ENCODE measurements at regions not wholly inside any gene's neighbourhood (a gene's known extent, or its start where the extent isn't known, plus 50 kb on each side); places are given as distances from the start of the nearest gene placed in this dataset.
"Not testable (repeated sequence)": the region's sequence is repeated elsewhere in the genome, so short reads cannot be mapped to it uniquely, and the experiment has no call there.

DNA sequence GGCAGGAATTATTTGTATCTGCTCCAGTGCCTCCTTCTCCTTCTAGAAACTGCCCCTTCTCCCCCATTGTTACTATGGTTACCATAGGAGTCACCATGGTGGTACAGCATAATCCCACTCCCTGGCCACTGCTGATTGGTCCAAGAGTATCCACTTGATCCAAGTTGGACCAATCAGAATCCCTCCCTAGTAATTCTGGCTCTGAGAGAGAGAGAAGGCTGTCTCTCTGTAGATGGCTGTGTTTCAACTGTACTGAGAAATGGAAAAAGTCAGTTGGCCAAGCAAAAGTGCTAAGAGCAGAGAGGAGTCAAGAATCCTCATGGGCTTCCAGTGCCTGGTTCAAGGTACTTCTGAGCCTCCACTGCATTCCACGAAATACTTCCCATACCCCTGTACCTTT is 120.6 kb upstream of the SPATA12 start:
- no peaks in the 10 kb centered on the region for H3K4me1 ChIP-seq
- H3K36me3 ChIP-seq, result no peaks in the 10 kb centered on the region
- WGBS, 2 donors, result 95 to 96% methylated on average over 1 of the region's 1 CpG
- H3K4me3 ChIP-seq, result no peak overlapping the region
- intact Hi-C loops (cut with DNase I), result no loop called here
- DNase-seq (no peak), ATAC-seq (no peak)
- H3K27ac ChIP-seq, result no peak overlapping the region
- no peaks in the 10 kb centered on the region for H3K27me3 ChIP-seq
- TF ChIP-seq, protein P1, sequence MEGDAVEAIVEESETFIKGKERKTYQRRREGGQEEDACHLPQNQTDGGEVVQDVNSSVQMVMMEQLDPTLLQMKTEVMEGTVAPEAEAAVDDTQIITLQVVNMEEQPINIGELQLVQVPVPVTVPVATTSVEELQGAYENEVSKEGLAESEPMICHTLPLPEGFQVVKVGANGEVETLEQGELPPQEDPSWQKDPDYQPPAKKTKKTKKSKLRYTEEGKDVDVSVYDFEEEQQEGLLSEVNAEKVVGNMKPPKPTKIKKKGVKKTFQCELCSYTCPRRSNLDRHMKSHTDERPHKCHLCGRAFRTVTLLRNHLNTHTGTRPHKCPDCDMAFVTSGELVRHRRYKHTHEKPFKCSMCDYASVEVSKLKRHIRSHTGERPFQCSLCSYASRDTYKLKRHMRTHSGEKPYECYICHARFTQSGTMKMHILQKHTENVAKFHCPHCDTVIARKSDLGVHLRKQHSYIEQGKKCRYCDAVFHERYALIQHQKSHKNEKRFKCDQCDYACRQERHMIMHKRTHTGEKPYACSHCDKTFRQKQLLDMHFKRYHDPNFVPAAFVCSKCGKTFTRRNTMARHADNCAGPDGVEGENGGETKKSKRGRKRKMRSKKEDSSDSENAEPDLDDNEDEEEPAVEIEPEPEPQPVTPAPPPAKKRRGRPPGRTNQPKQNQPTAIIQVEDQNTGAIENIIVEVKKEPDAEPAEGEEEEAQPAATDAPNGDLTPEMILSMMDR (IDR thresholded peaks at IDR 0.05), result no peak
- H3K9me3 ChIP-seq, result peaks cover 0 to under 1% (median 0%) of the 10 kb centered on the region in 11 donors

- intact Hi-C loops (cut with DNase I), result no loop called here
- no peak for DNase-seq
- H3K4me1 ChIP-seq, result no peaks in the 10 kb centered on the region
- no peaks in the 10 kb centered on the region for H3K36me3 ChIP-seq
- no peak overlapping the region for H3K27ac ChIP-seq
- H3K9me3 ChIP-seq, result peaks cover 0 to 7% (median 0%) of the 10 kb centered on the region in 11 donors
- no peak overlapping the region for H3K4me3 ChIP-seq
- ATAC-seq, result no peak
- TF ChIP-seq, protein P1 (IDR thresholded peaks at IDR 0.05), result no peak
- no peaks in the 10 kb centered on the region for H3K27me3 ChIP-seq
- WGBS, 2 donors, result 80 to 86% methylated on average over 8 of the region's 8 CpGs
Observed at GRCh38 chr3:56938530-56938929, 121.9 kb upstream of the SPATA12 start.

DNA sequence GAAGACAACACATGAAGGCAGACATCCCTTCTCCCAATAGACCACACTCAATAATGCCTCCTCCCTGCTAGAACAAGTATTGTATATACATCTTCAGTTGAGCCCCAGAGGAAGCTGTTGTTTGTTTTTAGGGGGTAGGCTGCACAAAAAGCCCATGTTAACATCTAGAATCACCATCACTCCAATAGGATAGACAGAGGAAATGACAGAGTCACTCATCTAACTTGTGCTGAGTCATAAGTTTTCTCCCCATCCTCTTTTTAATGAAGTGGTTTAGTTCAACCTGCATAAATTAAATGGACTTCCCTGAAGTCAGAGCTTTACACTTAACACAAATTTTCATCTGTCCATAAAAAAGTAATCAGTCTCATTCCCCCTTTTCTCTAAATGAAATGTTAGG is 122.9 kb upstream of the SPATA12 start:
- no peaks in the 10 kb centered on the region for H3K4me1 ChIP-seq
- H3K36me3 ChIP-seq, result no peaks in the 10 kb centered on the region
- intact Hi-C loops (cut with DNase I), result no loop called here
- no peak overlapping the region for H3K4me3 ChIP-seq
- peaks cover 0 to 9% (median 0%) of the 10 kb centered on the region in 11 donors for H3K9me3 ChIP-seq
- no peak overlapping the region for H3K27ac ChIP-seq
- H3K27me3 ChIP-seq, result no peaks in the 10 kb centered on the region
- DNase-seq (no peak), ATAC-seq (no peak)
- TF ChIP-seq, protein P1 (IDR thresholded peaks at IDR 0.05), result no peak

DNA sequence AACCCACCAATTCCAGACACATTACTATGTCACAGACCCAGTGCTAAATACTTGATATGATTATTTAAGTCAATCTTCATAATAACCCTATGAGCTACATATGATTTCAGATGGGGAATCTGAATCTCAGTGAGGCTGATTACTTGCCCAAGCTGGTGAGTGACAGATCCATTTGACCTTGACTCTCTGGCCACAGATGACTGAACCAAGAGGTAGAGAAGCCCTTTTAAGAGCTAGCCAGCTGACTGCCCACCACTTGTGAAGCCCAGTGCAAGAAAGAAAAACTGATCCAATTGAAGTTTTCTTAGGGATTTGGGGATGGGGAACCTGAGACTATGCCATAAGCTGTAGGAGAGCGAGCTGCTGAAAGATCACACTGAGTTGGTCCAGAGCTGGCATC is 124.7 kb upstream of the SPATA12 start:
- Histone ChIP-seq H3K4me1 (peaks cover 0 to 5% (median 3%) of the 10 kb centered on the region in 9 donors), H3K27ac (no peak overlapping the region), H3K36me3 (no peaks in the 10 kb centered on the region), H3K4me3 (no peak overlapping the region), H3K27me3 (no peaks in the 10 kb centered on the region), H3K9me3 (peaks cover 0 to 9% (median 0%) of the 10 kb centered on the region in 11 donors)
- DNase-seq (no peak), ATAC-seq (no peak)
- intact Hi-C loops (cut with DNase I), result no loop called here
- TF ChIP-seq, protein P1 (IDR thresholded peaks at IDR 0.05), result no peak
- 98 to 100% methylated on average over 1 of the region's 1 CpG for WGBS, 2 donors

DNA sequence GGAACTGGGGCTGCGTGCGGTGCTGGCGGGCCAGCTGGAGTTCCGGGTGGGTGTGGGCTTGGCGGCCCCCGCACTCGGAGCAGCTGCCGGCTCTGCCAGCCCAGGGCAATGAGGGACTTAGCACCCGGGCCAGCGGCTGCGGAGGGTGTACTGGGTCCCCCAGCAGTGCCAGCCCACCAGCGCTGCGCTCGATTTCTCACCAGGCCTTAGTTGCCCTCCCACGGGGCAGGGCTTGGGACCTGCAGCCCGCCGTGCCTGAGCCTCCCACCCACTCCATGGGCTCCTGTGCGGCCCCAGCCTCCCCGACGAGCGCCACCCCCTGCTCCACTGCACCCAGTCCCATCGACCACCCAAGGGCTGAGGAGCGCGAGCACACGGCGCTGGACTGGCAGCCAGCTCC is 126.0 kb upstream of the SPATA12 start:
- 92 to 95% methylated on average over 26 of the region's 26 CpGs for WGBS, 2 donors
- H3K27ac ChIP-seq; H3K27me3 ChIP-seq; intact Hi-C loops (cut with DNase I); ATAC-seq; H3K36me3 ChIP-seq; H3K9me3 ChIP-seq; DNase-seq; H3K4me3 ChIP-seq: not testable (repeated sequence)
- H3K4me1 ChIP-seq, result peaks cover 0 to 18% (median 14%) of the 10 kb centered on the region in 9 donors
